ENCODE measurements at regions not wholly inside any gene's neighbourhood (a gene's known extent, or its start where the extent isn't known, plus 50 kb on each side); places are given as distances from the start of the nearest gene placed in this dataset.

DNA sequence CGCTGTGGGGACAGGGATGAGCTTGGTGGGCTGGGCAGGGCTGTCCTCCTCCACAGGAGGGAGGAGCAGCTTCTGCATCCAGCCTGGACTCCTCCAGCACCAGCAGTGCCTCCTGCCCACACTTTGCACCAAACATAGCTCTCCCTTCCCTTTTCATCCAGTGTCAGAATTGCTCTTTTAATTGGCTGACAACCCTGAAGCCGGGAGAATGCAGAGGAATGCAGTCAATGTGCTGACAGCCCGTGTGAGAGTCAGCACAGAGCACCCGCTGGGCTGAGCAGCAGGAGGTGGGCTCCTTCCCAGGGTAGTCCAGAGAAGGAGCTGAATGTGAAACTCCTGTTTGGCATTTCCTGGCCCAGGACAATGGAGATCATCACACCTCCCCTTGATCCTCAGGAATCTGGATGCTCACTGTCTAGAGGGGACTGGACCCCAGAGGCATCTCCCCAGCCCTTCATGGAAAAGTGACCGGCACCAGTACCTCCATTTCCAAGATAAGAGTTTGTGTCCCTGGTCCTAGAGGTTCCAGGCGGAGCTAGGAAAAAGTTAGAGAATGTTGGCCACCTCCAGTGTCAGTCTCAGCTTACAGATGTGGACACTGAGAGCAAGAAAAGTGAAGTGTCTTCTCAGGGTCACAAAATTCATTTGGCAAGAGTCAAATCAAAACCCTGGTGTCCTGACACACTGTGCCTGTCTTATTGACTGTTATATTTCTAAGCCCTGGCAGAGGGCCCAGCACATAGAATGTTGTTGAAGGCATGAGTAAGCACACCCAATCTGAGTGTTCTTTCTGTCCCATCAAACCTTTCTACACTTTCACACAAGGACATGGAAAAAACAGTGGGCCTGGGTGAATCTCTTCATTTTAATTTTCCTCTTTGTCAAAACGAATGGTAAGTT lies 202.1 kb downstream of the SNX18 start:
- peak overlapping the region; percentile 10; the same call in 1 of the 2 replicates for H3K27ac ChIP-seq
- TF ChIP-seq, protein P1, sequence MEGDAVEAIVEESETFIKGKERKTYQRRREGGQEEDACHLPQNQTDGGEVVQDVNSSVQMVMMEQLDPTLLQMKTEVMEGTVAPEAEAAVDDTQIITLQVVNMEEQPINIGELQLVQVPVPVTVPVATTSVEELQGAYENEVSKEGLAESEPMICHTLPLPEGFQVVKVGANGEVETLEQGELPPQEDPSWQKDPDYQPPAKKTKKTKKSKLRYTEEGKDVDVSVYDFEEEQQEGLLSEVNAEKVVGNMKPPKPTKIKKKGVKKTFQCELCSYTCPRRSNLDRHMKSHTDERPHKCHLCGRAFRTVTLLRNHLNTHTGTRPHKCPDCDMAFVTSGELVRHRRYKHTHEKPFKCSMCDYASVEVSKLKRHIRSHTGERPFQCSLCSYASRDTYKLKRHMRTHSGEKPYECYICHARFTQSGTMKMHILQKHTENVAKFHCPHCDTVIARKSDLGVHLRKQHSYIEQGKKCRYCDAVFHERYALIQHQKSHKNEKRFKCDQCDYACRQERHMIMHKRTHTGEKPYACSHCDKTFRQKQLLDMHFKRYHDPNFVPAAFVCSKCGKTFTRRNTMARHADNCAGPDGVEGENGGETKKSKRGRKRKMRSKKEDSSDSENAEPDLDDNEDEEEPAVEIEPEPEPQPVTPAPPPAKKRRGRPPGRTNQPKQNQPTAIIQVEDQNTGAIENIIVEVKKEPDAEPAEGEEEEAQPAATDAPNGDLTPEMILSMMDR (conservative IDR thresholded peaks at IDR 0.05): no peak

DNA sequence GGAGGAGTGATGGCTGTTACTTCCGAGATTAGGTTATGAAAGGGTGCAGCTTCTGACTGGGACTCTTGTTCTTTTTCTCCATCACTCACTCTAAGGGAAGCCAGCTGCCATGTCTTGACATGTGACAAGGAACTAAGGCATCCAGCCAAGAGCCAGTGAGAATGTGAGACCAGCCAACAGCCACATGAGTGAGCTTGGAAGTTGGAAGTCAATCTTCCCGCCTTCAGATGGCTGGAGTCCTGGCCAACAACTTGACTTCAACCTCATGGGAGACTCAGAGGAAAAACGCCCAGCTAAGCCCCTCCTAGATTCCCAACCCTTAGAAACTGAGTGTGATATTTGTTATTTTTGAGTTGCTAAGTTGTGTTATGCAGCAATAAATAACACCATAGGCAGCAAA lies 201.1 kb downstream of the SNX18 start:
- TF ChIP-seq, protein P1 (conservative IDR thresholded peaks at IDR 0.05): no peak

DNA sequence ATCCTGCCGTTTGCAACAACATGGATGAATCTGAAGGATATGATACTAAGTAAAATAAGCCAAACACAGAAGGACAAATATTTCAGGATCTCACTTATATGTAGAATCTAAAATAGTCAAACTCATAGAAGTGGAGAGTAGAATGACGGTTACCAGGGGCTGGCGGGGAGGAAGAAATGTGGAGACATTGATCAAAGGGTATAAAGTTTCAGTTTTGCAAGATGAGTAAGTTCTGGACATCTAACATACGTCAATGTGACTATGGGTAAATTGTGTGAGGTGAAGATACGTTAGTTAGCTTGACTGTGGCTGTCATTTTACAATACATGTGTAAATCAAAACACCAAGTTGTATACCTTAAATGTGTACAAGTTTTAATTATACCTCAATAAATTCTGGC lies 200.3 kb downstream of the SNX18 start:
- TF ChIP-seq, protein P1 (conservative IDR thresholded peaks at IDR 0.05): no peak
- H3K27ac ChIP-seq: no peak overlapping the region

More for the DNA sequence above, 201.1 kb downstream of the SNX18 start:
- no peak overlapping the region for H3K27ac ChIP-seq

DNA sequence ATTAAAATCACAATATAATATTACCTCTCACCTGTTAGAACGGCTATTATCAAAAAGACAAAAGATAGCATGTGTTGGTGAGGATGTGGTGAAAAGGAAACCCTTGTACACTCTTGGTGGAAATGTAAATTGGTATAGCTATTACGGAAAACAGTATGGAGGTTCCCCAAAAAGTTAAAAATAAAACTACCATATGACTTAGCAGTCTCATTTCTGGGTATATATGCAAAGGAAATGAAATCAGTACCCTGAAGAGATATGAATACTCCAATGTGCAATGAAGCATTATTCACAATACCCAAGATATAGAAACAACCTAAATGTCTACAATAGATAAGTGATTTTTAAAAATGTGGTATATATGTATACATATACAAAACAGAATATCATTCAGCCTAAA lies 199.9 kb downstream of the SNX18 start:
- H3K27ac ChIP-seq: no peak overlapping the region
- TF ChIP-seq, protein P1 (conservative IDR thresholded peaks at IDR 0.05): no peak

DNA sequence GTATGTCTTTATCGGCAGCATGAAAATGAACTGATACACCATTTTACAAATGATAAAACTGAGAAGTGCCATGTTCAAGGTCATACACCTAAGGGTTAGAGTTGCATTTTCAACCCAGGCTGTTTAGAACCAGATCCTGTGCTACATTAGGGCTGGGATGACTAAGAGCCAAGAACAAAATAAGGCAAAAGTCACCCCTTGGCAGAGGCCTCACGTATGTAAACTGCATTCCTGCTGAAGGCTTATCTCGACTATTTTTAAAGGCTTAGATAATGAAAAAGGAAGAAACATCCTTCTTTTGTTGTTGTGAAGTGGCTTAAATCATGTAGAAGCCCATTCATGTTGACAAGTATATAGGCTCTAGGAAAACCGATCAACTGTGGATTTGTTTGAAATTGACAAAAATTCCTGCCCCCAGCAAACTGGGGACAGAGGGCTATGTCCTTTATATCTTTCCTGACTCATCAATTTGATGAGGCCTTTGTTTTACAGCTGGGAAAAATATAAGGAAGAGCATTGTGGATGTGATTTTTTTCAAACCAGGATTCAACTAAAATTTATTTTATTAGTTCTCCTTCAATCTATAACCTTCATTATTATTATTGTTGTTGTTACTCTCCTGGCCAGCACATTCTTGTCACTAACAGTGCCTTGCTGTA lies 196.5 kb downstream of the SNX18 start:
- TF ChIP-seq, protein P1 (conservative IDR thresholded peaks at IDR 0.05): no peak
- H3K27ac ChIP-seq: no peak overlapping the region

DNA sequence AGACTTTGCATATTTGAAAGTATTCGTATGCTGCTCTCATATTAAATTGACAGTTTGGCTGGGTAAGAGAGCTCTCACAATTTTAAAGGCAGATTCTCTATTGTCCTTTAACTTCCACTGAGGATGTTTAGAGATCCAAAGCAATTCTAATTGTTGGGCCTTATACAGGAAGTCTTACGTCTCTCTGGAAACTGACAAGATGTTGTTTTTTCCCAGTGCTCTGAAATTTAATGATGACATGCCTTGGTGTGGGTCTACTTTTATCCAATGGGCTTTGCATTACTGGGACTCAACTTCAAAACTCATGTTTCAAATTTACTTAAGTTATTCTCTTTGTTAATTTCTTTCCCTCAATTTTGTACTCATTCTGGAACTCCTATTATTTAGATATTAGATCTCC lies 191.5 kb downstream of the SNX18 start:
- TF ChIP-seq, protein P1 (conservative IDR thresholded peaks at IDR 0.05): no peak
- no peak overlapping the region for H3K27ac ChIP-seq

DNA sequence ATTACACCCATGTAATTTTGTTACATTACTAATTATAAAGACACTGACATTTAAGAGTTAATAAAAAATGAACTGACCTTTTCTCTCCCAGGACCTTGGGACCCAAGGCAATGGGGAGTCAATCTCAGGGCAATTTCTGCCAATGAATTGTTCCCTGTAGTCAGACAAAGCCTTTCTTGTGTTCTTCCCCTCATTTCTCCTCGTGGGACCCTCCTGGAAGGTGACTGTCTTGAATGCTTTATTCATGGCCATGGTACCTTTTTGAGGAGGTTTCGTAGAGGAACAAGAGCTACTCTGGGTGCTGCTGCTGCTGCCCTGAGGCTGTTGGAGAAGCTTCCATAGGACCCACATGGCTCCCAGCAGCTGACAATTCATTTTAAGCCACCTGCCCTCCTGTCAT lies 190.3 kb downstream of the SNX18 start:
- H3K27ac ChIP-seq: no peak overlapping the region

More for the DNA sequence above, 190.3 kb downstream of the SNX18 start:
- TF ChIP-seq, protein P1 (conservative IDR thresholded peaks at IDR 0.05): no peak
